Fibroblast of mammary gland (primary cell): ENCODE measurements at regions not wholly inside any gene's neighbourhood (a gene's known extent, or its start where the extent isn't known, plus 50 kb on each side); places are given as distances from the start of the nearest gene placed in this dataset.
A peak's percentile ranks its signal among the peaks of the same experiment; 100 is the strongest.

Experiments
- DNase-seq: peaks from one replicate; pipeline ENCODE4 v3.0.0-alpha.2; 2010; ENCODE audit warnings: low read depth
- H3K4me3 ChIP-seq: 2 replicates; pipeline ENCODE4 v1.5.1; 2011; ENCODE audit warnings: low read depth, mild to moderate bottlenecking, low read length, moderate library complexity; ENCODE audit not compliant: control insufficient read depth
- TF ChIP-seq, protein P1 (sequence below): conservative IDR thresholded peaks from 2 replicates; pipeline ENCODE4 v1.5.1; 2011; ENCODE audit warnings: low read depth, low read length, inconsistent platforms; ENCODE audit not compliant: control insufficient read depth, insufficient read depth

DNA sequence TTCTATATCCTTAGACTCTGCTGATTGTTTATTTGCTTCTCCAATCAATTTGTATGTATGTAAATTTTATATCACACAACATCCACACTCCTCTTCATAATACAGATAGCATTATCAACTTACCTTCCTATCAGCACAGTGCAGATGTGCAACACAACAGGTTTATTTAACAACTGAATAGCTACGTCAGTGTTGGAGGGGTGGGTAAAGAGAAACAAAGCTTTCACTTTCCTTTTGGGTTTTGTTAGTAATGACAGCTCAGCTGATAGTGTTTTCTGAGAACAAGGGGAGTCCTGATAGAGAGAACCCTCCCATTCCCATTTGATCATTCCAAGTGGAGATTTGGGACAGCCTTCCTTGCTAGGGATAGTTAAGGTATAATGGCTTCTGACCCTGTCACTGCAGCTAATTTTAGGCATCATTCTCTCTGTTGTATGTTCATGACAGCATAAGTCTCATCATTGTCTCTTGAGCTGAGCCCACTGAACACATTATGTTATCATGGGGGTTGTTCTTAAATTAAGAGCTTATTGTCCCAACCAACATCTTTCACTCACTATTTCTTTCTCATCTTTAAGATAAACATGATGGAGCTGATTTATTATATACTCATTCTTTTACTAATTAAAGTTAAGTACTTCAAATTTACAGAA, 227.7 kb downstream of the GPD2 start:
- TF ChIP-seq, protein P1, sequence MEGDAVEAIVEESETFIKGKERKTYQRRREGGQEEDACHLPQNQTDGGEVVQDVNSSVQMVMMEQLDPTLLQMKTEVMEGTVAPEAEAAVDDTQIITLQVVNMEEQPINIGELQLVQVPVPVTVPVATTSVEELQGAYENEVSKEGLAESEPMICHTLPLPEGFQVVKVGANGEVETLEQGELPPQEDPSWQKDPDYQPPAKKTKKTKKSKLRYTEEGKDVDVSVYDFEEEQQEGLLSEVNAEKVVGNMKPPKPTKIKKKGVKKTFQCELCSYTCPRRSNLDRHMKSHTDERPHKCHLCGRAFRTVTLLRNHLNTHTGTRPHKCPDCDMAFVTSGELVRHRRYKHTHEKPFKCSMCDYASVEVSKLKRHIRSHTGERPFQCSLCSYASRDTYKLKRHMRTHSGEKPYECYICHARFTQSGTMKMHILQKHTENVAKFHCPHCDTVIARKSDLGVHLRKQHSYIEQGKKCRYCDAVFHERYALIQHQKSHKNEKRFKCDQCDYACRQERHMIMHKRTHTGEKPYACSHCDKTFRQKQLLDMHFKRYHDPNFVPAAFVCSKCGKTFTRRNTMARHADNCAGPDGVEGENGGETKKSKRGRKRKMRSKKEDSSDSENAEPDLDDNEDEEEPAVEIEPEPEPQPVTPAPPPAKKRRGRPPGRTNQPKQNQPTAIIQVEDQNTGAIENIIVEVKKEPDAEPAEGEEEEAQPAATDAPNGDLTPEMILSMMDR, result no peak
- no peak for DNase-seq
- H3K4me3 ChIP-seq, result no peak overlapping the region

DNA sequence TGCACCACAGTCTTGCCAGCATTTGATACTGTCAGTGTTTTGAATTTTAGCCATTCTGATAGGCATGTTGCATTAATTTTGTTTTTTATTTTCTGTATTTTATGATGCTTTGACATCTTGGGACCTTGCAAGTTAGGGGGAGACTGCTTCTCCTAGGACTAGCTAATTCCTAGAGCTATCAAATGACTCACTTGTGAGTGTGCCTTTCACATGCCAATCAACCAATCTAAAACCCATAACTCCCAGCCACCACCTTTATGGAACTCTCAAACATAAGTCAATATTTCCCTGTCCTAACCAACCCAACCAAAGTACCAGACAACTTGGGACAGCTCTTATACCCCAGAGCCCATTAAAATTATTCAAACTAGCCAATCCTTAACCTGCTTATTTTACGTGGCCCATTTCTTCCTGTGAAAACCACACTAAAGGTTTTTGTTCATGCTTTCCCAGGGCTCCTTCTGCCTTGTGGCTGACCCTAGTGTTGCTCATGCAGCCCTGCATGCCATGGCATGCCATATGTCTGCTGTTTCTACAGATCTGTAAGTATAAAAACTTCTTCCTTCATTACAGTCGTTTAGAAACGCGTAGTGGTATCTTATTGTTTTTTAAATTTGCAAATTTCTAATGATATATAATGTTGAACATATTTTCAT, 230.1 kb downstream of the GPD2 start:
- no peak overlapping the region for H3K4me3 ChIP-seq
- no peak for DNase-seq
- TF ChIP-seq, protein P1, result no peak

DNA sequence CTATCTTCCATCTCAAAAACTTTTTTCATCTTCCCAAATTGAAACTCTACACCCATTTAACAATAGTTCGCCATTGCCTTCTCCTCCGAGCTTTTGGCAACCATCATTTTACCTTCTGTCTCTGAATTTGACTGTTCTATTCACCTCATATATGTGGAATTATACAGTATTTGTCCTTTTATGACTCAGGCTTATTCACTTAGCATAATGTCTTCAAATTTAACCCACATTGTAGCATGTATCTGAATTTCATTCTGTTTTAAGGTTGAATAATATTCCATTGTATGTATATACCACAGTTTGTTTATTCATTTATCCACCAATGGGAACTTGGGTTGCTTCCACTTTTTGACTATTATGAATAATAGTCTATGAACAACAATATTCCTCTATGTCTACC, 233.9 kb downstream of the GPD2 start:
- DNase-seq, result no peak
- TF ChIP-seq, protein P1, result no peak
- H3K4me3 ChIP-seq, result no peak overlapping the region

DNA sequence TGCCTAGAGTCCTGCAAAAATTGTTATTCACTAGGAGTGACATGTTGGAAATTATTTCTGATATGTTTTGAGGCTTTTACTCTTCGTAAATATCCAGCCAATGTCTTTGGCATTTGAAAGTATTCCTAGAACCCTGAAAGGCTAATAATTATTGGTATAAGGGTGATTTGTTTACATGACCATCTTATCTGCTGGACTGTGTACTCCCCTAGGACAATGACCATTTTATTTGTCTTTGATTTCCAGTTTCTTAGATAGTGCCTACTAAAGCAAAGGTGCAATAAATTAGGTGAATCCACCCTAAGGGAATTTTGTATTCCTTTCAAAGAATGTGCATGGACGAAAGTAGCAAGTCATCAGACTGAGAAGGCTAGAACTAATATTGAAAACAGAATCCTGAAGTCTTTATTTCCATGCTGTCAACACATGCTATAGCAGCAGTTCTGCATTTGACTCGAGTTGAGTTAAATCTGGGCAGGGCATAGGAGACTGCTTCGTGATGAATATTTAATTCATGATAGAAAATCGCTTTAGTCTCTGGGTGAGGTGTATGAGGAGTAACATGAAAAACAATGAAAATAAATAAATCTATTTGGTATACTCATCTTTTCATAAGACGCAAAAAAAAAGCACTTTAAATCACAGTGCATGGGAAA, 235.7 kb downstream of the GPD2 start:
- no peak for DNase-seq
- TF ChIP-seq, protein P1, result no peak
- H3K4me3 ChIP-seq, result no peak overlapping the region

DNA sequence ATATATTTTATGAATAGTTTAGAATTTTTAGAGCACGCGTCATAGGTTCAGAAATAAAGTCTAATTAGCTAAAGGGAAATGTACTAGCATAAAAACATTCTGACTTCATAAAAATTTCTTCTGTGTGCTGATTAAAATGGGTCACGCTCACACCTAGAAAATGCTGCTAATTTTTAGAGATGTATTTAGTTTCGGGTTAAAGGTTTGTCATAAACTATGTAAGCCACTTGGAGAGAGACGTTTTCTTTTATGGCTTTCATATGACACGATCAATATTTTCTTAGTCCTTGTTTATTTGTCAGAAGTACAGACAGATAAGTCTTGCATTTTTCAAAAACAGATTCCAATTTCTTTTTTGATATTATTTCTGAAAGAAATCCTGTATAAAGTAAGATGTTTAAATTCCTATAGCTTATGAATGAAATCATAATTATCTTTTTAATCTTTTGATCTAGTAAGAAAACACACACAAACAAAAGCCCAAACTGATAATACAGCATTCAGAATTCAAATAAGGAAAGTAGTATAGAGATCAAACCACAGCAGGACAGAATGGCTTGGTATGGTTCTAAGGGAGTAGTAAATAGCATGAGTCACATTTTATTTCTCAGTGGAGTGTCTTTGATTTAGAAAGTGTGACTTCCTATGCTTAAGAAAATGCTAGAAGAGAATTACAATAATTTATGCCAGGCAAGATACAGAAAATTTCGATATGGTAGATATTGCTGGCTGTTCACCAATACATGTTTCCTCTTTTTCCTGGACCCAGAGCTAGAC, 236.6 kb downstream of the GPD2 start:
- TF ChIP-seq, protein P1, result no peak
- H3K4me3 ChIP-seq, result no peak overlapping the region
- peak; percentile 25 for DNase-seq

DNA sequence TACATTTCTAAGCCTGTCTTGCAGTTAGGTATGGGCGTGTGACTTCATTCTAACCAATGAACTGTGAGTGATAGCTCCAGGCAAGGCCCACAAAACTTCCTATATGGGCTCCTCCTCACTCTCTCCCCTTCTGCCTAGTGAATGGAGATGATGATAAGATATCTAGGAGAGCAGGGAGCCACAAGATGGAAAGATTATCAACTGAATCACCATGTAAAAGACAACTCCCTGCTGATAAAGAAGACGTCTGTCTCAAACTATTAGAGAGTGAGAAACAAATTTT, 237.1 kb downstream of the GPD2 start:
- H3K4me3 ChIP-seq, result no peak overlapping the region
- no peak for DNase-seq
- TF ChIP-seq, protein P1, result no peak
